ENCODE measurements at regions not wholly inside any gene's neighbourhood (a gene's known extent, or its start where the extent isn't known, plus 50 kb on each side); places are given as distances from the start of the nearest gene placed in this dataset.

GRCh38 chr2:16031058-16031847 is 90.9 kb downstream of the MYCN start:
- TF ChIP-seq CTCF (IDR thresholded peaks at IDR 0.05; ENCODE audit: unreplicated experiment), result no peak
- Mint-ChIP-seq H3K4me3 (ENCODE audit: unreplicated experiment) (no peak overlapping the region), H3K9me3 (ENCODE audit: unreplicated experiment) (no peaks in the 10 kb centered on the region), H3K27me3 (ENCODE audit: unreplicated experiment) (no peaks in the 10 kb centered on the region), H3K4me1 (ENCODE audit: unreplicated experiment) (no peaks in the 10 kb centered on the region), H3K36me3 (ENCODE audit: low read depth, unreplicated experiment) (no peaks in the 10 kb centered on the region), H3K27ac (ENCODE audit: unreplicated experiment) (no peak overlapping the region)
- DNase-seq (ENCODE audit: low spot score), result no peak

- no peak for DNase-seq (ENCODE audit: low spot score)
- Mint-ChIP-seq H3K9me3 (ENCODE audit: unreplicated experiment) (no peaks in the 10 kb centered on the region), H3K27me3 (ENCODE audit: unreplicated experiment) (no peaks in the 10 kb centered on the region), H3K27ac (ENCODE audit: unreplicated experiment) (no peak overlapping the region), H3K4me3 (ENCODE audit: unreplicated experiment) (no peak overlapping the region), H3K36me3 (ENCODE audit: low read depth, unreplicated experiment) (no peaks in the 10 kb centered on the region), H3K4me1 (ENCODE audit: unreplicated experiment) (no peaks in the 10 kb centered on the region)
- TF ChIP-seq CTCF (IDR thresholded peaks at IDR 0.05; ENCODE audit: unreplicated experiment), result no peak
These were observed 90.1 kb downstream of the MYCN start for GRCh38 chr2:16030206-16031057.

- Mint-ChIP-seq H3K36me3 (ENCODE audit: low read depth, unreplicated experiment) (no peaks in the 10 kb centered on the region), H3K27ac (ENCODE audit: unreplicated experiment) (no peak overlapping the region), H3K27me3 (ENCODE audit: unreplicated experiment) (no peaks in the 10 kb centered on the region), H3K4me1 (ENCODE audit: unreplicated experiment) (no peaks in the 10 kb centered on the region), H3K9me3 (ENCODE audit: unreplicated experiment) (no peaks in the 10 kb centered on the region), H3K4me3 (ENCODE audit: unreplicated experiment) (no peak overlapping the region)
- TF ChIP-seq CTCF (IDR thresholded peaks at IDR 0.05; ENCODE audit: unreplicated experiment), result no peak
- no peak for DNase-seq (ENCODE audit: low spot score)
These were observed 88.3 kb downstream of the MYCN start for GRCh38 chr2:16028644-16029043.

GRCh38 chr2:16026816-16027501 is 86.6 kb downstream of the MYCN start:
- Mint-ChIP-seq H3K27me3 (ENCODE audit: unreplicated experiment) (no peaks in the 10 kb centered on the region), H3K4me3 (ENCODE audit: unreplicated experiment) (no peak overlapping the region), H3K9me3 (ENCODE audit: unreplicated experiment) (no peaks in the 10 kb centered on the region), H3K27ac (ENCODE audit: unreplicated experiment) (no peak overlapping the region), H3K4me1 (ENCODE audit: unreplicated experiment) (no peaks in the 10 kb centered on the region), H3K36me3 (ENCODE audit: low read depth, unreplicated experiment) (no peaks in the 10 kb centered on the region)
- no peak for DNase-seq (ENCODE audit: low spot score)
- no peak for TF ChIP-seq CTCF (IDR thresholded peaks at IDR 0.05; ENCODE audit: unreplicated experiment)

Data from endothelial cell (in vitro differentiated cells).